Stimulated activated CD8-positive, alpha-beta memory T cell treated with anti-CD3 and anti-CD28 coated beads, Interleukin-2, amount 100 ng/mL, for 1 hour (primary cell): ENCODE measurements at regions not wholly inside any gene's neighbourhood (a gene's known extent, or its start where the extent isn't known, plus 50 kb on each side); places are given as distances from the start of the nearest gene placed in this dataset.
"Not testable (repeated sequence)": the region's sequence is repeated elsewhere in the genome, so short reads cannot be mapped to it uniquely, and the experiment has no call there.

Source experiments
- DNase-seq, 2 donors: peaks; one replicate each; pipeline ENCODE4 v3.0.0-alpha.2; 2020; ENCODE audit warnings: low read depth in 2 of 2

DNA sequence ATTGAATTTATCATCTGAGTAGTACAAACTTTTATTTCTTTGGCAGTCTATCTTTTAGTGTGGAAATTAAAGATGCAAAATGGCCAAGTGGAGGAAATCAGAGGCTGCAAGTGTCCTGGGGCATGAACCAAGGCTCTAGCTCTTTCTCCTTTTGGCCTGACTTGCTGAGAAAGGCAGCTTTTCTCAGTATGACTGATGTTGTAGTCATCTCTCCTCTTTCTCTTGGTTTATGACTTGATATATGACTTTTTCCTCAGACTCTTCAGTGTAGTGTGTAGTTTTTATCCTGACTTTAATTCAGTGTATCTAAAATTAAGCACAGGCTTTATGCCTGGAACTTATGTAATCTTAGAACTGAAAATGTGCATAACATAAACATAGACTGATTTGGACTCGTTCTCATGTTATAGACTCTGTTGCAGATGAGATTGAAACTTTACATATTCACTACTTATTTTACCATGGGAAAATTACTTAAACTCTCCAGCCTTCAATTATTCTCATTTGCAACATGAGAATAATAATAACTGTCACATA lies 65.7 kb downstream of the SLITRK5 start:
- no peak for DNase-seq

DNA sequence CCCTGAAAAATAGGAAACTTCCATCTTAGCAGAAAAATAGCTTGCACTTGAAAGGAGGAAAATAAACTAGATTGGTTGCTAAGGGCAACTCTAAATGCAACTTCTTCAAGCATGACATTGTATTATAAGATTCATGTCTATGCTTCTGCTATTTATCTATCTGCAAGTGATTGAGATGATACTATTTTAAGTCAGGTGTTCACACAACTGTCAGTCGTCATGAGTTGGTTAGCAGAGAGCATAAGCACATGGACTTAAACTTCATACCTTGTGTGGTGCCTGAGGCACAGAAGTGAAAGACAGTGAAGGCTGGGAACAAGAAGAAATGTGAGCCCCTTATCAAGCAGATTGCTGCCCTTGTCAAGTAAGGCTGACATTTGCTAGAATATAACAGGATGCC lies 82.9 kb downstream of the SLITRK5 start:
- no peak for DNase-seq

DNA sequence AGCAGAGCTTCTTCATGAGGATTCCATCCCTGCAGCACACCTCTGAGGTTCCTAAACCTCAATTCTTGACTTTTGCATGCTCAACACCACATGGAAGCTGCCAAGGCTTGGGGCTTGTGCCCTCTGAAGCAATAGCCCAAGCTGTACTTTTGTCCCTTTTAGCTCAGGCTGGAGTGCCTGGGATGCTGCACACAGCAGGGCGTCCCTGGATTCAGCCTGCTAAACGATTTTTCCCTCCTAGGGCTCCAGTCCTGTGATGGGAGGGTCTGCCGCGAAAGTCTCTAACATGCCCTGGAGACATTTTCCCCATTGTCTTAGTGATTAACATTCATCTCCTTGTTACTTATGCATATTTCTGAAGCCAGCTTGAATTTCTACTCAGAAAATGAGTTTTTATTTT lies 98.3 kb downstream of the SLITRK5 start:
- no peak for DNase-seq

DNA sequence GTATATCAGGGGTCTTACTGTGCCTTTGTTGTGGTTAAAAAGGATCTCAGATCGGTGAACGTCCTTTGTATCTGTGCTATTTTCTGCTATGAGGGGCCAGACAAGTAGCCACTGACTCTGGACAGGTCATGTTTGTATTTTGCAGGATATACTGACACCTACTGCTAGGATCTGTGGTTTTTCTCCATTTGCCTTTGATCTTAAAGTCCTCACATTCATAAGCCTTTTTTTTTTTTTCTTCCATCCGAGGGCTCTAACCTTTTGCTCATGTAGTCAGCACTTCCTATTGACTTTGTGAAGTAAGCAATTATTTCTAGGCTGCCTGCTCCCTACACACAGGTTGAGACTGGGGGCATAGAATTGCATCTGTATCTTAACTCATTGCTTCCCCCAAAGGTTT lies 106.2 kb downstream of the SLITRK5 start:
- DNase-seq = no peak

DNA sequence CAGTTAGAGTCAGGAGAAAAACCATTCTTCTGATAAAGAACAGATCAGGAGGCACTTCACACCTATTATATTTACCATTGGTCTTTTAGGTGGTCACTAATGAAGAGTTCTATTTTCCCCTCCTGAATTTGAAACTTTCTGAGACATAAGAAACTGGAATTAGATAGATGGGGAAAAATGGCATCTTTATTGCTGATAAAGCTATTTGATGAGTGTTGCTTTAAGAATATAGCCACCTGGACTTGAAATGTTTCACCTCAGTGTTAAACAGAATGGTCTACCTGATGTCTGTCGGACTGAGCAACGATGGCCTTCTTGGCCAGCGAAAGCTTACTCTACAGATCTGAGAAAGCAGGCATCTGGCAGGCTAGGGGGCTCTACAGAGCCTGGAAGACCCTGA lies 107.0 kb downstream of the SLITRK5 start:
- DNase-seq = no peak

DNA sequence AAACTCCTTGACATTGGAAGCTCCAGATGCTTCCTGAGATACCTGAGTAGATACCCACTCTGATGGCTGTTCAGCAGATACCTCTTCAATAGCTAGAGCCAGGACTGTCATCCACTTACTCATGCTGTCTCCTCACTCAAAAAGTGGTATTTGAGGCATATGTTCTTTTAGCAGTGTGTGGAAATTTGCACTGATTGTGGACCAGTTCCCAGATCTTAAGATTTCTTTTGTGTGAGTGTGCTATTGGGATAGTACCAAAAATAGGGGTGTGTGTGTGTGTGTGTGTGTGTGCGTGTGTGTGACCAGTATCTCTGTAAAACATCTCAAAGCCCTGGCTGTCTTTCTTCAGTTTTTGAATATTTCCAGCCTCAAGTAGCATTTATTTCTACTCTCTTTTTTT lies 108.3 kb downstream of the SLITRK5 start:
- no peak for DNase-seq

DNA sequence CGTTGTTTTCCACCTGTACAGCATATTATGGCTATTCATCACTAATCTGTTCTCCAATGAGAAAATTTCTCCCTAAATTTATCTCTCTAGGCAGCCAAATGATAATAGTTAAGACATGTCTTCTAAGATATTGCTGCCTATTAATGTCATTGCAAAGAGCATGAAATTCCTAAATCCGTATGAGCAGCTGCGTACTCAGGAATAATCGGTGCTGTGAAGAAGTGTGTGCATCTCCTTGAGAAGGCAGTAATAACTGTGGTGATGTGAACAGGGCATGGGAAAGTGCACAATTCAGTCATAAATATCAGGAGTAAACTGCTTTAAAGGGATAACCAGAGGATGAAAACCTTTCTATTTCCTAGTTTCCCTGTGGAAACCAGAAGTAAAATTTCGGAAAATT lies 112.2 kb downstream of the SLITRK5 start:
- no peak for DNase-seq

DNA sequence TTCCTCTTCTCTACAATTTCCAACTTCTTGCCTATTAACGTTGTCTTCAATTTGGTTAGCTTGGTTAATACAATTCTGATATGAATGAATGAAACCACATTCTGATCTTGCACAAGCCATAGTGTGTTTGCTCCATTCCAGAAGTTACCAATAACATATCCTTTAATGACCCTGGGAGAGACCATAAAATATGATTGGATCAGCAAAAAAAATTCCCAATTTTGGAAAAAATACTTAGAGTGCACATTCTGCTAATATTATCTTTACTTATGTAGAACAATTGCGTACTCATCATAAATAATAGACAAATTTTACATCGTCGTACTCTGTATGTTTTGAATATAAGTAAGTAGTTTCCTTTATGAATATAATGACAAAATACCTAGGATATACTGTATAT lies 117.2 kb downstream of the SLITRK5 start:
- DNase-seq = no peak

DNA sequence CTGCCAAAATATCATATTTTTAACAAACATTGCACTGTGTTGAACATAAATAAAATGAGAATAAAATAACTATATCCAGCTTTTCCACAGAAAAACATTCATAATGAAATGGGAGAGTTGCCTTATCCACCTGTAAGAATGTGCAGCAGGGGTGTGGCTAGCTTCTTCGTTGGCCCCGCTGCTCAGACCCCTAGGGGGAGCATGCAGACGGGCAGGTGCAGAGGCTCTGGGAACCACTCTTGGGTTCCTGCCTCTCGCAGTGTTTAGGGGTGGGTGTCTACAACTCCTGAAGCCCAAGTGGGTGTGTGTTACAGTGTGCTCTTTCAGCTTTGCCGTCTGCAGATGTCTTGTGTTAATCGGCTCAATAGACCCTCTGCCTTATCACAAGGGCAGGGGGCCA lies 121.7 kb downstream of the SLITRK5 start:
- no peak for DNase-seq

DNA sequence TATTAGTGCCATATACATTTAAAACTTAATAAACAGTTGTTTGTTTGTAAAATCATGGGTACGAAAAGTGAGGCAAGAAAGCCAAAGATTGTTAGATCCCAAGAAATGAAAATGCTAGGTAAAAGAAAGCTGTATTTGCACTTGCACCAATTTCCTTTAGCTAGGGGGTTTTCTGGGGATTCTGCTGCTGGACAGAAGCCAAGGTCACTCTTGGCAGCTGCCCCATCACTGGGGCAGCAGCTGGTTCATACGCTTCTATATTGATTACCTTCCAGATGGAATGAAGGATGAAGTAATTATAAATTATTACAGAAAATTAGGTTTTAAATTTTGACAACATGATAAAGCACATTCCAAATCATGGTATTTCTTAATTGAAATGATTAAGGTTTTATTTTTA lies 127.4 kb downstream of the SLITRK5 start:
- no peak for DNase-seq

DNA sequence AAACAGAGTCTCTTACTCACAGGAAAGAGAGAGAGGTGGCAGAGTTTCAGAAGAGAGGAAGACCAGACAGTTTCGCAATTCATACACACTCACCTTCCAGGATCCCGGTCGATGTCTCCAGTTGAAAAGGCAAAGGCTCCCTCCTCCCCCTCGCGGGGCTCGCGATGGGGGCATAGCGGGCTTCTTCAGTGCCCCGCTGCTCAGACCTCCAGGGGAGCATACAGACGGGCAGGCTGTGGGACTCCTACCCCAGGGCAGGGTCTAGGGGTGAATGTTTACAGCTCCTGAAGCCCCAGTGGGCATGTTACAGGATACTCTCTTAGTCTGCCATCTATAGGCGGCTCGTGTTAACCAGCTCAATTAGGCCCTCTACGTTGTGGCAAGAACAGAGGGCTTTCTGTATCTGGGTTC lies 139.2 kb downstream of the SLITRK5 start:
- no peak for DNase-seq

DNA sequence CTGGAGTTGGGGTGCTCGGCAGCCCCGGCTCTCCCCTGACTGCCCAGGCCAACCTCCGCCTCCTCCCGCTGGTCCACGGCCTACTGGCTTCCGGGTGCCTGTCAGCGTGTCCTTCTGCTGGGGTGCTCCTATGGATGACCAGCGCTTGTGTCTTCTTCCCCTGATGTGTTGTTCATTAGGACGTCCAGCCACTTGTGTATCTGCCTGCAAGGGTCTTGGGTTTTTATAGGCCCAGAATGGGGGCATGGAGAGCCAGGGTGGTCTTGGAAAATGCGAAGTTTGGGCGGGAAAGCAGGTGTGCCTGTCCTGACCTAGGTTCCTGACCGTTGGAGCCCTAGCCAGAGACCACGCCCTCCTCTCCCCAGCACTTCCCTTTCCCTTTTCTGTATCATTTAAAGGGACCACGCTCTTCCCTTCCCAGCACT lies 139.8 kb downstream of the SLITRK5 start:
- DNase-seq = no peak

DNA sequence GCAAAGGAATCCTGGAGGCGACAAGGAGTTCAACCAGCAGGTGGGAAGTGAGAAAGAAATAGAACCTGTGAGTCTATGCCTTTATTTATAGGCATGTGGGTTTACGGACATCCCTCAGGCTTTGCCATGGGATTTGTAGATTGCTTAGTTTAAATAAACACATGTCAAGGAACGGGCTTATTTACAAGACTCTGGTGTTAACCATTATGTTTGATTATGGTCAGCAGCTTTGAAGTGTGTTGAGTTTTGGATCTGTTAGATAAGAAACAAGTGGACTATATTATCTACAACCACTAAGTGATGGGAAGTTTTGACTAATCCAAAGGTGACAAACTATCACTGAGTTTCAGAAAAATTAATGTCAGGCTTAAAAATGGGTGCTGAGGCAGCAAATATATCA lies 143.2 kb downstream of the SLITRK5 start:
- DNase-seq = no peak

DNA sequence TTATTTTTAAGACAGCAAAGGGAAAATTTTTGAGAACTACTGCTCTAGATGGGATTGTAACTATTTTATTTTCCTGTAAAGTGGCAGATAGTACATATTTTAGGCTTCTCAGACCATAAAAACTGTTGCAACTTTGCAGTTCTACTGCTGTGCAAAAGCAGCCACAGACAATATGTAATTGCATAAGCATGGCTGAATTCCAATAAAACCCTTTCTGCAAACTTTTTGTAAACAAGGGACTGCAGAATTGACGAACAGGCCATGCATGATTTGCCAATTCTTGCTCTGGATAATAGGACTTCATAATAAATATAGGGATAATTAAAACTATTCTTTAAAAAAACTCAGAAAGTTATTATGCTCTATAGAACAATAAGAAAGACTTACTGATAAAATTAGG lies 149.1 kb downstream of the SLITRK5 start:
- no peak for DNase-seq

DNA sequence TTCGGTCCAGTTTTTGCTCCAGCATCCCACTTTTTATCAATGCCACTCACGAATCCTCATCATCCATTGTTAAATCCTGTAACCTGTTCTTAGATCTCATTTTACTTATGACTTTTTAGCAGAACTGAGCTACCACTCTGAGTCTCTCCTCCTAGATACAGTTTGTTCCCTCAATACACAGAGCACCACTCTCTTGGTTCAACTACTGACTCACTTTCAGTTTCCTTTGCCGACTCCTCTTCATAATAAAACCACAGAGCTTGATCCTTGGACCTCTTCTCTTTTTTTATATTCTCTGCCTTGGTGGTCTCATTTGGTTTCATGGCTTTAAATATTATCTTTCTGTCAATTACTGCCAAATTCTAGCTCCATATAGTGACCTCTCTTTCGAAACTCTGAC lies 150.3 kb downstream of the SLITRK5 start:
- DNase-seq = no peak

DNA sequence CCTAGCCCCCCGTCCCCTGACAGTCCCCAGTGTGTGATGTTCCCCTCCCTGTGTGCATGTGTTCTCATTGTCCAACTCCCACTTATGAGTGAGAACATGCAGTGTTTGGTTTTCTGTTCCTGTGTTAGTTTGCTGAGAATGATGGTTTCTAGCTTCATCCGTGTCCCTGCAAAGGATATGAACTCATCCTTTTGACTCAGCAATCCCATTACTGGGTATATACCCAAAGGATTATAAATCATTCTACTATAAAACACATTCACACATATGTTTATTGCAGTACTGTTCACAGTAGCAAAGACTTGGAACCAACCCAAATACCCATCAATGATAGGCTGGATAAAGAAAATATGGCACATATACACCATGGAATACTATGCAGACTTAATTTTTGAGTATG lies 155.1 kb downstream of the SLITRK5 start:
- not testable (repeated sequence) for DNase-seq

DNA sequence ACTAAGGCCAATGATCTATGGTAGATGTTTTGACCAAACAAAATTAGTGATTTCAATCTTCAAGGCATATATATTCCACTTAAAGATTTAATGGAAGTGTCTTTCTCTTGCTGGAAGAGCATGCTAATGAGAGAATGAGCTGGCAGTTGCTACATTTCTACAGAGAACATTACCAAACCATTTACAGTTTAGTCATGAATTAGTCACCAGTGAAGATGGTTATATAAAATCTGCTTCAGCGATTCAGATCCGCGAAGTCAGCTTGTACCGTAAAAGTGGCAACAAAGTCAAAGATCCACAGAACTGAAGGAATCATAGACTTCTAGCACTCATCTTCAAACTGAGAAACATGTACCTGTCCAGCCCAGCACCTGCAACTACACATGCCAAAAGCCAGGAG lies 156.3 kb downstream of the SLITRK5 start:
- no peak for DNase-seq

DNA sequence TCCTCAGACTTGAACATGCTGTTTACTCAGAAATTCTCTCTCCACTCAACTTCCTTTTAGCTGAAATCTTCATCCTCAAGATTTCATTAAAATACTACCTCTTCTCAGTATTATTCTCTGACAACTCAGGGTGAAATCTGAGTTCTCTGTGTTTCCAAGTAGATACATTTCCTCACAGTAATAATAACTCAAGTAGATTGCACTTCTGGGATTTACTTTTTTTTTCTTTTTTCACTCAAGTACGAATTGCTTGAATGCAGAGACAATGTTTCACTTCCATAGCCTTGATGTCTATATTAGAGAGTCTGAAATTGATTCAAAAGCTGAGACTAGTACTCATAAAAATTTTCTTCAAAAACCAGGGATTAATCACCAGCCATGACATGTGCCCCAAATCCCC lies 166.4 kb downstream of the SLITRK5 start:
- no peak for DNase-seq

DNA sequence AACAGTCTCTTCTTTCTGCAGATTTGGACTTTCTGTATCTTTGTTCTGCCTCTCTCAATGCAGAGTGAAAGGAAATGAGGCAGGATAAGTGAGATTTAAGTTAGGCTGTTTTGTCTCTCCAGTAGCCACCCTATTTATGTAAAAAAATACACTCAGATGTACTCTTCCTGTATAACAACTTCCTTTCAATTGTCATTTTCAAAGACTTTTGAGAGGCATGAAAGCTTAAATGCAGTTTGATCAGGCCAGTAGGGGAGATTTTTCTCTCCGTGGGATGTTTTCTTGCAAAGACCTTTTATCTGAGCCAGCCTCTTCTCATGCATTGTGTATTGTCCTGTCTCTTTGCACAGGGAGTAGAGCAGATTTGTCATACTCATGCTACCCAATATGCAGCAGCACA lies 166.8 kb downstream of the SLITRK5 start:
- no peak for DNase-seq

DNA sequence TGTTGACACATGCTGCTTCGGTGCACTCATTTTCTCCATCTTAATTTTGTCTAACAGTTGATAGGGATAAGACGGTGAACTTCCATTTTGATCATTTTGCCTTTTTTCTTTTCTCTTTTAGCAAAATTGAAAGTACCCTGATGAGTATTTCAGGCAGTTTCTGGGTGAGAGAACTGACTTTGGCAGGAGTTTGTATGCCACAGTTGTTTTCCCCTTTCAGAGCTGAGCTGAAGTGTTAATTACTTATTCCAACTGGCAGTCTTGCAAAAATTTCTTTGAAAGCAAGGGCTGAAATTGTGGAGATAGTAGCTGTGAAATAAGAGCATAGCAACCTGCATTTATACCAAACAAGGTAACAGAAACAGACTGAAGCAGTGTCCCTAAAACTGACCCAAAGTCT lies 180.2 kb downstream of the SLITRK5 start:
- DNase-seq = no peak

DNA sequence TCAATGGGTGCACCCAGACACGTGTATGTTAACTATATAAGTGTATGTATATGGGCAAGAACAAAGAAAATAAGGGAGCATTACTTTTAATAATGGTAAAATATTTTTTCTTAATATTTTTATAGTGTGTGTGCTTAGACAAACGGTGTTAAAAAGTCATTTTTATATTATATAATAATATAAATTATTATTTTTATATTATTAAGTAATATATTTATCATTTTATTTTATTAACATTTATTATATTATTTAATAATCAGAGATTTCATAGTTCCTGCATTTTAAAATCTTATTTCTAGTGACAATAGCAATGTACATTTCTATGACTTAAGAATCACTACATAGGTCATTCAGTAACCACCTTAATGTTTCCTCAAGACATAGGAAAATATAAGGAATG lies 184.4 kb downstream of the SLITRK5 start:
- no peak for DNase-seq

DNA sequence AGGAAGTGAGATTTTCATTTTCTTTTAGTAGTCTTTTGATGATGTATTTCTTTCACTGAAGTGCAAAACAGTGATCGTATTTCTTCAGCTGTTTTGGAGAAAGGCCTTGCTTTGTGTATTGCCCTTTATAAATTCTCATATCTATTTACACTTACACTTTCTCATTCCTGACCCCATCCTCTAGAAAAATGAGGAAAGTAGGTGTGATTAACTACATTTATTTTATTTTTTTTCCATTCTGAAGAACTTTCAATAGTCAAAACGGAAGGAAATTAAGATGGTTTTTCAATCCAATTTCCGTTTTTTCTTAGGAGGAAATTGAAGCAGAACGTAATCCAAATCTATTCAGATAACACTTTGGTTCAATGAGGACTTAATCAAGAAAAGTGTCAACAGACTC lies 188.1 kb downstream of the SLITRK5 start:
- DNase-seq = no peak

DNA sequence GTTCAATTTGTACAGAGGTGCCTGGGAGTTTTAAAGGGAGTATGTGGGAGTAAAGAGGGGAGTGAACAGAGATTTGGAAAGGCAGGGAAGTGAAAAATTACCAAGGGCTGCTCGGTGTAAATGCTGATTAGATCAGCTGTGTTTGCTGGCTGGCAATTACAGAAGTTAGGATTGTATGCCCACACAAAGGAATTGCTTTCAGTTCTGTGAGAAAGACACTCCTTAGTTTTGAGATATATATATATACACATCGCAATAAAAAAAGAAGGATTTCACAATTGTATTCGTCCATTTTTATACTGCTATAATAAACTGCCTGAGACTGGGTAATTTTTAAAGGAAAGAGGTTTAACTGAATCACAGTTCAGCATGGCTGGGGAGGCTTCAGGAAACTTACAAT lies 196.3 kb downstream of the SLITRK5 start:
- no peak for DNase-seq

DNA sequence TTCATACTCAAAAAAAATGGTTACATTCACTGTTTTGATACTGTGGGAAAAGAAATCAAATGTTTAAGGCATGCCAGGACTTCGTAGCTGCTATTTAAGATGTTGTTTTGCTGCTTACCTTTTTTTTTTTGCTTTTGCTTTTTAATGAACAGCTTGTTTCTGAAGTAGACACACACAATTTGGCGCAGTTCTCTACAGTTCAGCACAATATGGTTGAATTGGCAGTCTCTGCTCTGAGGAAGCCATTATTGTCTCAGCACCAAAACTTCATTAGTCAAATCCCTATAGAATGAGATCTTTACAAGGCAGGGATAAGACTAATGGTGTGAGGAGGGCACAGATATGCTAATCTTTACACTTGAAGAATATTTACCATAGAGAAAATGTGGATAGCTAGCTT lies 197.6 kb downstream of the SLITRK5 start:
- no peak for DNase-seq

DNA sequence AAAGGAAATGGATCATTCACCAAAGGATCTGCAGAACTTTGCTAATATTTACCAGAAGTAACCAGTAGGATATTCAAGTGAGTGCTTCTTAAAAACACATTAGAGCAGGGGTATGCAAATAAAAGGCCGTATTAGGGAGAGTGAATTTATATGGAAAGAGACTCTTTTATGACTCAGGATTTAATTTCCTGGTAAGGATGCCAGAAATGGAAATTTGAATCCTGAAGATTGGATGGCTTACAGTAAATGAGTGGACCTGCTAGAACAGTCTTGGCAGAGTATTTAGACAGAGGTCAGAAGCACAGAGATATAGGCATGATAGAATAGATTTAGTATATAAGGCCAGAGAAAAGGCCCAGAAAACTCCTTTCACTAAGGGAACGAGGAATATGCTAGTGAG lies 201.6 kb downstream of the SLITRK5 start:
- no peak for DNase-seq
